CD4-positive, alpha-beta T cell treated with Interleukin-21 for 1 hour (primary cell): ENCODE measurements at regions not wholly inside any gene's neighbourhood (a gene's known extent, or its start where the extent isn't known, plus 50 kb on each side); places are given as distances from the start of the nearest gene placed in this dataset.

Experiments used
- DNase-seq: peaks from one replicate; pipeline ENCODE4 v3.0.0-alpha.2; 2020

DNA sequence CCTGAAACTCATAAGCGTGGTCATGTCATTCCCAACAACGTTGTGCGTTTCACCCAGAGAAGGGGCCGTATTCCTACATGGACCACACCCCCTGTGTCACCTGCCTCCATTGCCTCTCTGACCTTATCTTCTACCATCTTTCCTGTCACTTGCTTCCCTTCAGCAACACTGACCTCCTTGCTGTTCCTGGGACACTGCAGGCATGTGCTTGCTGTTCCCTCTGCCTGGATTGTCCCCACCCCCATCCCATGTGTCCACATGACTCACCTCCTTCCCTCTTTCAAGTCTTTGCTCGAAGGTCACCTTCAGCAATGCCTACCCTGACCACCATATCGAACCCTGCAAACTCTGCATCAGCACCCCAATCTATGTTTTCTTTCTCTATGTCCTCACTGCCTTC, 133.2 kb upstream of the ZNF618 start:
- DNase-seq: no peak

DNA sequence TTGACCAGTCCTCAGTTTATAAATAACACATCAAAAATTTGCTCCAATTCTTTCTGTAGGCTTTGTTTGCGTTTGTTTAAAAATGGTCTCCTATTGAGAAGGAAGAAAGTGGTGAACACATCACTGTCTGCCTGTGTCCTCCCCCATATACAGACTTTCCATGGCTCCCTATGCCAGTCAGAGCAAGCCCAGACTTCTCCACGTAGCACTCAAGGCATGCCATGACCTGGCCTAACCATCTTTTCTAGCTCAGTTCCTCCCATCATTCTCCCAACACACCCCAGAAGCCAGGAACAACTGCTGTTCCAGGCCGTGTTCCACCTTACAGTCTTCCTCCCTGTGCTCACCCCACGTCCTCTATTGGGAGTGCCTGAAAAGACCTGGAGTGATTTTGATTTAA, 129.6 kb upstream of the ZNF618 start:
- no peak for DNase-seq

DNA sequence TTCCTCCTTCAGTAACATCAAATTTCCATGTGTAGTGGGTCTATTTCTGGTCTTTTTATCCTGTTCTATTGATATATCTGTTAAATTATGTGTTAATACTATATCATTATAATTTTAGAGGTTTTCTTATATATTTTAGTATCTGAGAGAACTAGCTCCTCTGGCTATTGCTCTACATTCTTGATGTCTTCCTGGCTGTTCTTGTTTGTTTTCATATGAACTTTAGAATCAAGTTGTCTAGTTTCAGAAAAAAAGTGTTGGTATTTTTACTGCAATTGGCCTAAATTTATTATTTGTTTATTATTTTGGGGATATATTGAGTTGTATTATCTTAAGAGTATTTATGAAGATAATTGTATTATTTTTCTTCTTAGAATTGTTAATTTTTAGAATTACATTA, 128.0 kb upstream of the ZNF618 start:
- no peak for DNase-seq

DNA sequence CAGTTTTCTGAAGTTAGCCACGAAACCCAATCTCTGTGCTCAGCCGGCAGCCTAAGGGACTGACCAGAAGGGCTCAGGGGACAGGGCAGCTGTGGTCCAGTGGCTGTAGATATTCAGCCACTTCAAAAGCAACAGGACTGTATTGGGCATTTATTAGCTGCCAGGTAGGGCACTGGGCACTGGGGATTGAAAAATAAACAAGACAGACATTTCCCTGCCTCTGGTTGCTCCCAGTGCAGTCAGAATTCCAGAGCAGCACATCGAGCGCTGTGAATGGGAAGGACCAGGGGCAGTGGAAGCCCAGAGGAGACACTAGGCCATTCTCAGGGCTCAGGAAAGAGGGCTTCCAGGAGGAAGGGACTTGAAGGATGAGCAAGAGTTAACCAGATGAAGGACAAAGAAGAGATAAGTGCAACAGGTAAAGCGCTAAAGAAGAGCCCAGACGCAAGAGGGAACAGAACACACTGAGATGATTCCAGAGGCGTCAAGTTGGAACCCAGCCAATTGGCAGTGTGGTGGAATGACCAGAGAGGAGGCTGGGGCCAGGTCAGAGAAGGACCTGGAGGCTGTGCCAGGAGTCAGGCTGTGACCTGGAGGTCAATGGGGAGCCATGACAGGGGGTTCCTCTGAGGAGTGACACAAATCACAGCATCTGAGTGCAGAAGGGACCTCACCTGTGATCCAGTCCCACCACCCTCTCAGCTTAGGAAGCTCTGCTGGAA, 122.5 kb upstream of the ZNF618 start:
- DNase-seq: no peak

DNA sequence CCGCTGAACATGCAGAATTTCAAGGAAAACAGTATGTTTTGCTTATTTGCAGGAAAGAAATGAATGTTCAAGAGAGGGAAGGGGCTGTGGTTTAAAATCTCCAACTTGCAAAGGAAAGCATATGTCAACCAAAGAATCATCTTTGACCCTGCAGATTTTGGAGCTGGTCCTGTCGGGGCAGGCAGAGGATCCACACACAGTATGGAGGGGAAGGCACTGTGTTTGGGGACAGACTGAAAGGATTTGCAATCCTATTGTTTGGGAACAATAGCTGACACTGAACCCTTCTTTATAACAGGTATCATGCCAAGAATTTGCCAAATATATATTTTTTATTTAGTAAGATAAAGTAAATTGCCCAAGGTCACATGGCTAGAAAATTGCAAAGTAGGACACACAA, 121.4 kb upstream of the ZNF618 start:
- DNase-seq: no peak

DNA sequence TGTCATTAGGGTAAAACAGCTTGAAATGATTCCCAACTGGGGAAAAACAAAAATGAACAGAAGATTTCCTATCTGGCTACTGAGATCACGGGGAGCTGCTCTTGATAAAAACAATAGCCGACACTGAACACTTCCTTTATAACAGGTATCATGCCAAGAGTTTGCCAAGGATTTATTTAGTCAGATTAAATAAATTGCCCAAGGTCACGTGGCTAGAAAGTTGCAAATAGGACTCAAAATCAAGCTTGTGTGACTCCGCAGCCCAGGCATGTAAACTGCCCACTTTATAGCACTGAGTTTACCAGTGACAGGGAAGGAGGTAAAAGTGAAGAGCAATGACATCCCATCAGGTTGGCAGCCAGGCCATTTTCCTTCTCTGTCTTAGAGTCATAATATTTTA, 120.7 kb upstream of the ZNF618 start:
- no peak for DNase-seq

DNA sequence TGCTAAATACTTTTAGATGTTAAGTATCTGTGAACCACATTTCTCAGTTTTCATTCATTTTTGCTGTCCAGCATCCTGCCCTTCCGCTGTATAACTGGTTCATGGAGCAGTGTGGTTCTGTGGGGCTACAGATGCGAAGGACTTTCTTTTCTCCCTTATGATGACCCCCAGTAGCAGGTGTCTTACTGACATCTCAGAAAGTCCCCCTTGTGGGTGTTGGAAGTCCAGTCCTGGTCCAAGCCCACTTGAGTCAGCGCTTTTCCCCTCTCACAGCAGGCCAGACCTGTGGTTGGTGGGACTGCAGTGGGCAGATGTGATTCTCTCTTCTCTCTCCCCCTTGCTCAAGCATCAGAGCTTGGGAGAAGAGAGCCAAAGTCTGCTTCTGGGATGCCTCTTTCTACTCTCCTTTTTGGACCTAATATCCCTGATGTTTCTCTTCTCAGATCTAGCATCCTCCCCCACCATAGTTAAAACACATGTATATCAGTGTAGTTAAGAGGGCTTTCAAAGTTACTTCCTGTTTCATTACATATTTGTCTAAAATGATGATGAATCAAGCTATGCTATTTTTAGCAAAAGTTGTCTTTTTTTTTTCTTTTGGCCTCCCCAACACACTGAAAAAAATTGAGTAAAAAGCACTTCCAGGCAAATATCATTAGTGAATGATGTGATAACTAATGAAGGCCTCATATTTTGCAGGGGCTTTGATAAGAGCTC, 119.5 kb upstream of the ZNF618 start:
- no peak for DNase-seq

DNA sequence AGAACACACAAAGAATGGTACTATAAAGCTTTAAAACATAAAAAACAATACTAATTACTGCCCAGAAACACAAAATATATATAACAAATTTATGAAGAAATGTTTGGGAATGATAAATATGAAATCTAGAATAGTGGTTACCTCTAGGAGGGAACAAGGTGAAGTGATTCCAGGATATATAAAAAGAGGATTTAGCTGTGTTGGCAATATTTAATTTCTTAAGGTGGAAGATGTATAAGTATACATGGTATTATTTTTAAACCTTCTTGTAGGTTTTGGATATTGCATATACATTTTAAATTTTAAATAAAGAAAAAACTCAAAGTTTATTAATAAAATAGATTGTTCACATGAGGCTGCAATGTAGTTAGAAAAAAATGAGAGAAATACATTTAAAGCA, 112.7 kb upstream of the ZNF618 start:
- no peak for DNase-seq

DNA sequence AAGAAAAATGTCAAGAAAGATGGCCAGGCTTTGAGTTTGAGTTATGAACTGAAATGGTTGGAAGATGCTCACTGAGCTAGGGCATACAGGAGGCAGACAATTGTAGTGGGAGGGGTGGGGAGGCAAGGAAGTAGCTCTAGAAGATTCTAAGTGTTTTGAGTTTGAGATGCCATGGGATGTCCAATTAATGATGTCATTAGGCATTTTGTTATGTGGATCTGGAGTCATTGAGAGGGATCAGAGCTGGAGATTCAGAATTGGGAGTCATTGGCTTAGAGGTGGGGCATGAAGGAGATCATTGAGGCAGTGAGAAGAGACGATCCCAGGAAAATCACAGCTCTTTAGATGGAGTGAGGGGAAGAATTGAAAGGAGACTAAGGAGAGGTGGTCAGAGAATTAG, 111.5 kb upstream of the ZNF618 start:
- DNase-seq: no peak

DNA sequence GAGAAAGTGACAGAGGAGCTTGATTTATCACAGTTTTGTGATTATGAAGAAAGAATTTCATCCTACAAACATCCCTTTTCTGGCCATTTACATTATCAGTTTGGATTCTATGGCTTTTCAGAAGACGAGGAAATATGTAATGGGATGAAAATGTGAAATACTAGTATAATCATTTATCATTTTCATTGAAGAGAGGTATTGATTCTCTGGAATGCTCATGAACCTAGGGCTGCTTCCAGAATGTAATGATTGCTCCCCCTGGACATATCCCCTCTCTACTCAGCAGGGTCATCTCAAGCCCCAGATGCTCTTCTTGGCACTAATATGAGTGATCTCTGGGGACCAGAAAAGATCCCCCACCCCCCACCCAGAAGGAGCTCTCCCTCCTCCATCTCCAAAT, 106.7 kb upstream of the ZNF618 start:
- no peak for DNase-seq

DNA sequence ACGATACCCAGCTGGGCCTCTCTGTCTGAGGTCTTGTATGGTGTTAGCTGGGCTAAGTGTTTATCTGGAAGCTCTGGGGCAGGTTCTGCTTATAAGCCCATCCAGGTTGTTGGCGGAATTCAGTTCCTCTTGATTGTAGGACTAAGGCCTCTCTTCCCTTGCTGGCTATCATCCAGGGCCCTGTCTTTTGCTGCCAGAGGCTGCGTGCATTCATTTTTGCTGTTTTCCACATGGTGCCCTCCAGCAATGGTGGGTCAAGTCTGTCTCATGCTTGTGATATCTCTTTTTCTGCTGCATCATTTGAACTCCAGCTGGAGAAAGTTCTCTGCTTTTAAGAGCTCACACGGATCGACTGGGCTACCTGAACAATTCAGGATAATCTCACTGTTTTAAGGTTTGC, 105.7 kb upstream of the ZNF618 start:
- no peak for DNase-seq

DNA sequence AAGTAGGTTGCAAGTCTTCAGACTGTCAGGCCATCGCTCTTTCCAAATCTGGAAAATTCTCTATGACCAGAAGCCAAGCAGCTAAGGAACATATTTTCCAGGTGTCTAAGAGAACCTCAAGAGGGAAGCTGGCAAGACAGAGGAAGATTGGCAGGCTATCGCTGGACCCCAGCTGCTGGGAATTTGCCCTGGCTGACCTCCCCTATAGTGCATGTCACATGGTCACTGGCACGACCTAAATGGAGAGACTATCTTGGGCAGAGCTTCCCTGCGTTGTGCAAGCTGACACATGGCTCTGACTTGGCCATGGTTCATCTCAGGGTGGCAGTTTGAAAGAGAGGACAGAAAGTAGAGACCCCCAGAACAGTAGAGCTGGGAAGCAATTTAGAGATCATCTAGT, 104.9 kb upstream of the ZNF618 start:
- no peak for DNase-seq

DNA sequence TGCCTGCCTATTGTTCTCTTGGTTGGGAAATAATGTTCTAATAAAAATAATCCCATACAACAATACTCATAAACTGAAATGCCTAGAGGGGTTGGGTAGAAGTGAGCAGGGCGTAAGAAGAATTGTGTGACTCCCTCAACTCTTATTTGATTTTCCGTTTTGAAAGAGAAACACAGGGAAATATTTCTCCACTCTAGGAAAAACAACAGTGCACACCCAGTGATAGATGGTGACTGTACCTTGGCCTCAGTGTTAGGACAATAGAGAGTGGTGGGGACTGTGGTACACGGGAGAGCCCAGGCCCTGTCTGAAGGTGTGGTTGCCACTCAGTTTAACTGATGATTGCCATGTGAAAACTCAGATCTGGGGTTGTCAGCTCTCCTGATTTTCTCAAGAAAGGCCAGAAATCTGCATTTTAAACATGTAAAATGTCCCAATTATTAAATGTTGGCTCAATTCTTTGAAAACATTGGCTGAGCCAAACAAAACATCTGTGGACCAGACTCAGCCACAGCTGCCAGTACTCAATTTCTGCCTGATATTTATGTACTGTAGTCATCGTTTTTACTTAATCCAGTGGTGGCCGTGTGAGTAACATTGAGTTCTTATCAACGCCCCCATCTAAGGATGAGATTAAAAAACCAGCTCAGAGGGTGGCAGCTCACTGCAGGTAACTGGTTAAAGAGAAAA, 103.8 kb upstream of the ZNF618 start:
- DNase-seq: no peak

DNA sequence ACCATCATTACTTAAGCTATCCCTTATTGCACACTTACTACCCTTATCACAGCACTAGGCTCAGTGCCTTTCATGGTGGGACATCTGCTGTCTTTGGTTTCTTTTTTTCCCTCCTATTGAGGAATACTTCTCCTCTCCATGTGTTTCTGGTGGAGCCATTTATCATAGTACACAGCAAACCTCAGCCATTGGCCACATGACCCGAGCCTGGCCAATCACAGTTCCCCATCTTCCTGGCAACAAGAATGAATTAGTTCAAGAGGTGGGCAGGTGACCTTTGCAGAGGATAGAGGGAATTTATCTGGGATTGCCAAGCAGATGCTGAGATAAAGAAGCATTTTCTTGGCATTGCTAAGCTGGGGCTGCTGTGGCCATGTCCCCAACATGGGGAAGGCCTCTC, 101.1 kb upstream of the ZNF618 start:
- no peak for DNase-seq

DNA sequence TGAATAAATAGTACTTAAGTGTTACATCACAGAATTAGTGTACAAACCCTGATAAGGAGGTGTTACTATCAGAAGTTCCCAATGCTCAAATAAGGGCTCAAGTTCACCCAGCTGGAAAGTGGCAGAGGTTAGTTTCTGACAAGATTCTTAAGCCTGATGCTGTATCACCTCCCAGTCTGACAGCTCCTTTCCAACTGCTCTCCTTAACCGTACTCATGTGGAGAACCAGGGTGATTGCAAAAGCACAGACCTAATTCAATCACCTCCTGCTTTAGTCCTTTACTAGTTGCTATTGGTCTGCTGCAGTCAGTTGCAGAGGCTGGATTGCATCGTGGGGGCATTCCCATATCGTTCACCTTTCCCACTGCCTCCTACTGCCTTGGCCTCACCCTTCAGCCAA, 100.4 kb upstream of the ZNF618 start:
- no peak for DNase-seq

DNA sequence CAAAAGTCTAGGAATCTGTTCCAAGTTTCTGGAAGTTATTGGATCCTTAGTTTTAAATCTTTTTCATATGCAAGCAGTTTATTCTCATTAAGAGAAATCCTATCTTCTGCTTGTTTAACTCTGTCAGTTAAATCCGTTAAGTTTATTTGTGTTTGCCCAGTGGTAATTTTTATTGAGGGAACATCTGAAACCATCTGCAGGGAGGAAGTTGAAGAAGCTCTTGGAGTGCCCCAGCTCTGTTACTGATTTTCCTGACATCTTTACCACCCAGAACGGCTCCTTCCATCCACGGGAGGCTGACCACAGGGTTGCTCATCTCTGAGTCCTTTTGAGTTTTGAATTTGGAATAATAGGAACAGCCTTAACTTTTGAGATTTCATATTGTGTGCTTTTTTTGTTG, 99.9 kb upstream of the ZNF618 start:
- no peak for DNase-seq

DNA sequence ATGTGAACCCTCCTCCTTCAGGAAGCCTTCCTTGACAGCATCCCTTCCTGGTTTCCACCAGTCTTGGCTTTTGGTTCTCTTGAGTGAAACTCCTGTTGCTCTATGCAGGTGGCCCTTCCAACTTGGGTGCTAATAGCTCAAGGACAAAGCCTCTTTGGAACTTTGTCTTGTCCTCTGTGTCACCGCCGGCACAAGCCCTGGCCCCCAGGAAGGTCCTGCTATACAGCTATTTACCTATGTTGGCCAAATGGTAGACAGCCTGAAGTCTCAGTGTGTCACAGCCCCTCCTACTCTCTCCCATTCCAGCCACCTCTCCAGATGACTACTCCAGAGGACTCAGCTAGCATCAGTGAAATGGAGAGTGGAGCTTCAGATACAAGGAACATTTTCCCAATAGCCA, 94.7 kb upstream of the ZNF618 start:
- no peak for DNase-seq

DNA sequence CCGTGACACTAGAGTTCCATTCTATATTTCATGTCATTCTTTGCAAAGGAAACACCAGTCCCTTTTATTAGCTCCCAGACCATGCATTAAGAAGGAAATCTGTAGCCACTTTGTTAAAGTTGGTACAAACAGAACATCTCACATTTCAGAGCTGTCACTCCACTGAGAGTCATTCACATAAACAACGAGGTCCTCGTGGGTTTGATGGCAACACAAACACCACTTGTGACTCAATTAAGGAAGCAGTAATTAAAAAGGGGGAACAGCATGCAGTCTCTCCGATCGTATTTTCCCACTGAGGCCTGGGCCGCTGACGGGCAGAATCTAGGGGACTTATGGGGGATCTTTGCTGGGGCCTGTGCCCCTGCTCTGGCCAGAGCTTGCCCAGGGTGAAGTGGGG, 94.2 kb upstream of the ZNF618 start:
- no peak for DNase-seq

DNA sequence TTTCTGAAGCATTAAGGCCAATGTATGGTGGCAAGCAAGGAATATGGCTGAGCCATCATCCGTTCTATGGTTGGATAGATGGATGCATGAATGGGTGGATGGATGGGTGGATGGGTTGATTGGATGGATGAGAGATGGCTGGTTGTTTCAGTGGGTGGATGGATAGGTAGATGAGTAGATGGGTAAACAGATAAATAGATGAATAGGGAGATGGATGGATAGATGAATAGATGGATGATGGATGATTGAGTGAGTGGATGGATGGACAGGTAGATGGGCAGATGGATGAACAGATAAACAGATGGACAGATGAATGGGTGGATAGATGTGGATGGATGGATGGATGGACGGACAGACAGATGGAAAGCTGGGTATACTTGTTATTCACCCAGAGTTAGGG, 92.6 kb upstream of the ZNF618 start:
- no peak for DNase-seq

DNA sequence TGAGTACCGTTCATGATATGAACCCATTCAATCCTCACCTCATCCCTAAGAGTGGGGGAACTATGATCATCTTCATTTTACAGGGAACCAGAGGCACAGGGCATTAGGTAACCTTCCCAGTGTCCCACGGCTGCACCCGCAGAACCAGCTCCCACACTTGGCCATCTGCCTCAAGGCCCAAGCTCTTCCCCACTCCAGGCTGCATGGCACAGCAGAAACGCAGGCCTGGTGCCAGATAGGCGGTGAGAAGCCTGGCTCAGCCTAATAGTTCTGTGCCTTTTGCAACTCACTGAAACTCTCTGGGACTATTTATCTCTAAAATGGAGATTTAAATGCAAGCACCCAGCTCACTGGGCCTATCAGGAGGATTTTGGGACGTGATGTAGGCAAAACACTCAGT, 90.8 kb upstream of the ZNF618 start:
- DNase-seq: no peak

DNA sequence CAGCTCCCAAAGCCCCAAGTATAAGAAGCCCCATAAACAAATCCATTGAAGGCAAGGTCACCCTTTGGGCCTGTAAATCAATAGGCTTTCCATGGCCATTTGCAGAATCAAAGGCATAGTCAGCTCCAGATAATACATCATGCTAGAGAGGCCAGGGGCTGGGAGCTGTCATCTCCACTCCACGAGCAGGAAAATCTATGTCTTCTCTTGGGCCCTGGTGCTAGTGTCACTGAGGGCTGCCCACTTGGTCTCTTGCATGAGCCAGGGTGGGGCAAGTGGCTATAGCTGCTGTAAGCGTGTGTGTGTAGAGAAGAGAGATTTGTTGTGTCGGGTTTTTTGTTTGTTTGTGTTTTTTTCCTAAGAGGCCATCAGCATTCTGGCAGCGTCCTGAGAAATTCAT, 90.0 kb upstream of the ZNF618 start:
- DNase-seq: no peak

DNA sequence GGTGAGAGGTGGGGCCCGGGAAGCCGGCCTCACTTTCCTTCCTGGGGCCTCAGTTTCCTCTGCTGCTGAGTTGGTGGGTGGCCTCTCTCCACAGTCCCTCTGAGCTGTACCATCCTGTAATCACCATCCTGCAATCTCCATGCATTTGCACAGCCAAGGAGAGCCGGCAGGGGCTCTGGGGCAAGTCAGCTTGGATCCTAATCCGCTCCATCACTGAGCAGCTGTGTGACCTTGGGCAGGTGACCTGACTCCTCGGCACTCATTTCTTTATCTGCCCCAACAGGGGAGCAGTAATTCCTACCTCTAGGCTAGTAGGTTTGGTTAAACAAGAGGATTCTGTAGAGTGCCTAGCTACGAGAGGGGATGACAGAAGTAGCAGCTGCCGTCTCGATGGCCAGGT, 88.2 kb upstream of the ZNF618 start:
- no peak for DNase-seq

DNA sequence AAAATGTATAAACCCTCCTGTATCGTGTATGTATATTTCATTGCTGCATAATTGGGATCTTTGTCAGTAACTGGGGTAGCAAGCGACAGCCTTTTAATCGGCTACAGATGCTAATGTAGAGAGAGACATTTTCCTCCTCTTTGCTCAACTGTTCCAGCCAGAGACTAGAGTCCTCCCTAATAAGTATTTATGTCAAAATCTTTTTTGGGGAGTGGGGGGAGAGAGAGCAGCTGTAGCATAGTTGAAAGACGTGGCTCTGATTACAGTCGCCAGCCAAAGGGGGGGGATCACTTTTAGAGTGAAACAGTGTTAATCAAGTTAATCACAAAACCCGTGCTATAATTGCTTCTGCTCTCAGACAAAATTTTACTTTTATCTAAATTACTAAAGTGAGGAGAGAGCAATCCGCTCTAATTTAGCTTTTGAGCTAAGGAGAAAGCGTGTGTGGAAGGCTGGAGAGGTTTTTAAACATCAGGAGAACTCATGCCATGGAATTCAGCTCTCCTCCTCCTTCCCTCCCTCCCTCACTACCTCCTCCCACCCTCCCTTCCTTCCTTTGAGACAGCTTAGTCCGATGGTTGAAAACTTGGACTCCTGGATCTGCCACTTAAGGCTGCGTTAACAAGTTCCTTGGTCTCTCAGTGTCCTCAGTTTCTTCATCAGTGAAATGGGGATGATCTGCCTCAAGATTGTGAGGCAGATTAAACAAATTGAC, 87.3 kb upstream of the ZNF618 start:
- DNase-seq: no peak

DNA sequence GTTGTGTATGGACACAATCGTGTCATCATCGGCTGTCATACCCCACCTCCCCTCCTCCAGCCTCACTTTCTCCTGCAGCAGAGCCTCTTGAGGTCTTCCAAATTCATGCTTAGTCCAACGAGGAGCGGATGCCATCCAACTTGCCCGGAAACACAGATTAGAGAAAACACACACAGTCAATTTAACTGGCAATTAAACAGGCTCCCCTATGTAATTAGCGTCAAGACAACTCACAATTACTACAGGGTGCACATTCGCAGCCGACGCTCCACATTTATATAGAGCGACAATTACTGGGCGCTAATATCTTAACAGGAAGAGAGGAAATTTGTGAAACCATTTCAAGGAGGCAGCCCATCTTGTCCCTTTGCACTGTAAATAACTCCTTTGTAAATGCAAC, 86.0 kb upstream of the ZNF618 start:
- DNase-seq: no peak
